Fibroblast of mammary gland (primary cell): ENCODE measurements at regions not wholly inside any gene's neighbourhood (a gene's known extent, or its start where the extent isn't known, plus 50 kb on each side); places are given as distances from the start of the nearest gene placed in this dataset.

ENCODE experiments used
- DNase-seq: peaks from one replicate; pipeline ENCODE4 v3.0.0-alpha.2; 2010; ENCODE audit warnings: low read depth
- H3K4me3 ChIP-seq: 2 replicates; pipeline ENCODE4 v1.5.1; 2011; ENCODE audit warnings: low read depth, mild to moderate bottlenecking, low read length, moderate library complexity; ENCODE audit not compliant: control insufficient read depth
- CTCF ChIP-seq: conservative IDR thresholded peaks from 2 replicates; pipeline ENCODE4 v1.5.1; 2011; ENCODE audit warnings: low read depth, low read length, inconsistent platforms; ENCODE audit not compliant: control insufficient read depth, insufficient read depth

DNA sequence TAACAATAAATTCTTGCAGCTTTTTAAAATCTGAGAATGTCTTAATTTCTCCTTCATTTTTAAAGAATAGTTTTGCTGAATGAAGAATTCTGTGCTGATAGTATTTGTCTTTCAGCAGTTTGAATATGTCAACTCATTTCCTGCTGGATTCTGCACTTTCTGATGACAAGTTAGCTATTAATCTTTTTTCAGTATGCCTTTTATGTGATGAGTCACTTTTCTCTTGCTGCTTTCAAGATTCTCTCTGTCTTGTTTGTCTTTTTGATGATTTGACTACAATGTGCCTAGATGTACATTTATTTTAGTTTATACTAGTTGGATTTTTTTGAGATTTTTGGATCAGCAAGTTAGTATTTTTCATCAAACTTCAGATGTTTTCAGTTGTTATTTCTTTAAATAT, 87.9 kb upstream of the AVPR1A start:
- no peak for TF ChIP-seq CTCF
- no peak for DNase-seq

DNA sequence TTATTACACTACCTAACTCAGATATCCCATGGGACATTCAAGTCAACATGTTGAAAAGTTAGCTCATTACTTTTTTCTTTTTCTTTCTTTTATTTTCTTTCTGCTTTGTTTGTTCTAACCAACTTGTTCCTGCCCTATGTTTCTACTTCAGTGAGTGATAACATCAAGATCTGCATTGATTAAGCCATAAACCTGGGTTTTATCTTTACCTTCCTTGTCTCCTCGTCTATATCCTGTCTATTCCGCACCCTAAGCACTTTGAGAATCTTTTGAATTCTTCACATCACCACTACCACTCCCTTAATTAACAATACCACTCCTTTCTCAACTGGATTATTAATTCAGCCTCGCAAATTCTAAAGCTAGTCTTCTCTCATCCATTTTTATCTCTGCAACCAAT, 81.9 kb upstream of the AVPR1A start:
- TF ChIP-seq CTCF: no peak
- no peak for DNase-seq
- no peak overlapping the region for H3K4me3 ChIP-seq

More for the DNA sequence above, 87.9 kb upstream of the AVPR1A start:
- no peak overlapping the region for H3K4me3 ChIP-seq

- DNase-seq: no peak
- no peak for TF ChIP-seq CTCF
- no peak overlapping the region for H3K4me3 ChIP-seq
Observed at GRCh38 chr12:63228853-63229252, 77.9 kb upstream of the AVPR1A start.

GRCh38 chr12:63226792-63227463, 75.9 kb upstream of the AVPR1A start:
- DNase-seq: no peak
- TF ChIP-seq CTCF: no peak
- H3K4me3 ChIP-seq: no peak overlapping the region

DNA sequence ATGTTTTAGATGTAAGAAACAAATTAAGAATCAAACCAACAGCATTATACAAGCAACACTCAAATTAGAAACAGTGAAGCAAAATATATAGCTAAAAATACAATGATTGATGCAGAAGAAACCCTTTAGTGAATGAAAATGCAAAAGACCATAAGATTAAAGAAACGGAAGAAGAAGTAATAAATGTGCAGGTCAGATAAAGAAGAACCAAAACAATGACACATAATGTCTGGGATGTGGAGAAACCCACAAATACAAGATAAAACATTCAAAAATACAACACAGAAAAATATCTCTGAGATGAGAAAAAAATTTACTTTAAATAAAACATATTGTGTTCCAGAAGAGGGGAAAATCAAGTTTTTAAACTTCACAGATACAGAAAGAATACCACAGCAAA, 73.4 kb upstream of the AVPR1A start:
- no peak for TF ChIP-seq CTCF
- DNase-seq: no peak
- no peak overlapping the region for H3K4me3 ChIP-seq

GRCh38 chr12:63223128-63223527, 72.1 kb upstream of the AVPR1A start:
- no peak for TF ChIP-seq CTCF
- no peak overlapping the region for H3K4me3 ChIP-seq
- no peak for DNase-seq

GRCh38 chr12:63222582-63222981, 71.6 kb upstream of the AVPR1A start:
- no peak for TF ChIP-seq CTCF
- H3K4me3 ChIP-seq: no peak overlapping the region
- no peak for DNase-seq
